ENCODE measurements at regions not wholly inside any gene's neighbourhood (a gene's known extent, or its start where the extent isn't known, plus 50 kb on each side); places are given as distances from the start of the nearest gene placed in this dataset.

GRCh38 chr12:125919856-125920470, 854.7 kb downstream of the AACS start:
- DNase-seq: no peak

- no peak for DNase-seq
Observed at GRCh38 chr12:125922330-125922729, 857.1 kb downstream of the AACS start.

- DNase-seq: no peak
Observed at GRCh38 chr12:125936502-125936901, 871.3 kb downstream of the AACS start.

GRCh38 chr12:125944446-125944845, 879.2 kb downstream of the AACS start:
- DNase-seq: no peak

- no peak for DNase-seq
Observed at GRCh38 chr12:125949471-125949870, 884.2 kb downstream of the AACS start.

GRCh38 chr12:125954362-125954761, 889.1 kb downstream of the AACS start:
- no peak for DNase-seq

GRCh38 chr12:125956186-125956585, 891.0 kb downstream of the AACS start:
- no peak for DNase-seq

- DNase-seq: no peak
Observed at GRCh38 chr12:125966641-125967040, 901.4 kb downstream of the AACS start.

GRCh38 chr12:125968413-125968812, 903.2 kb downstream of the AACS start:
- no peak for DNase-seq

- DNase-seq: no peak
Observed at GRCh38 chr12:125971981-125972380, 906.7 kb downstream of the AACS start.

GRCh38 chr12:125978286-125978685, 913.1 kb downstream of the AACS start:
- no peak for DNase-seq

- DNase-seq: no peak
Observed at GRCh38 chr12:125981610-125982253, 916.5 kb downstream of the AACS start.

- DNase-seq: peak; percentile 51
Observed at GRCh38 chr12:125983094-125983783, 918.0 kb downstream of the AACS start.

GRCh38 chr12:125983784-125984500, 918.7 kb downstream of the AACS start:
- peak; percentile 4 for DNase-seq

GRCh38 chr12:125988545-125988944, 923.3 kb downstream of the AACS start:
- no peak for DNase-seq

- no peak for DNase-seq
Observed at GRCh38 chr12:125989696-125990095, 924.5 kb downstream of the AACS start.

GRCh38 chr12:125996443-125996842, 931.2 kb downstream of the AACS start:
- no peak for DNase-seq

GRCh38 chr12:125999628-126000027, 934.4 kb downstream of the AACS start:
- DNase-seq: no peak

- DNase-seq: no peak
Observed at GRCh38 chr12:126019385-126019784, 954.1 kb downstream of the AACS start.

GRCh38 chr12:126021675-126022074, 956.4 kb downstream of the AACS start:
- DNase-seq: no peak

- DNase-seq: no peak
Observed at GRCh38 chr12:126027825-126028224, 962.6 kb downstream of the AACS start.

GRCh38 chr12:126030573-126030972, 965.3 kb downstream of the AACS start:
- no peak for DNase-seq

- DNase-seq: no peak
Observed at GRCh38 chr12:126033751-126034150, 968.5 kb downstream of the AACS start.

GRCh38 chr12:126036348-126036747, 971.1 kb downstream of the AACS start:
- no peak for DNase-seq

All from hematopoietic multipotent progenitor cell treated with erythropoietin and hydrocortisone succinate and interleukin-3 and kit ligand, for 4 days (in vitro differentiated cells).